HG02610 (cell line): ENCODE measurements at regions not wholly inside any gene's neighbourhood (a gene's known extent, or its start where the extent isn't known, plus 50 kb on each side); places are given as distances from the start of the nearest gene placed in this dataset.

Experiments used
- ATAC-seq: cut with Tn5 transposase; IDR thresholded peaks from one replicate; pipeline ENCODE4 v1.9.1; 2021; ENCODE audit warnings: mild to moderate bottlenecking, moderate library complexity; ENCODE audit not compliant: unreplicated experiment

- no peak for ATAC-seq
Observed at GRCh38 chr6:4308364-4308763, 173.0 kb upstream of the ECI2 start.

GRCh38 chr6:4304927-4305455 is 169.6 kb upstream of the ECI2 start:
- ATAC-seq: no peak

GRCh38 chr6:4303638-4304037 is 168.3 kb upstream of the ECI2 start:
- no peak for ATAC-seq

- no peak for ATAC-seq
Observed at GRCh38 chr6:4302524-4302923, 167.1 kb upstream of the ECI2 start.

DNA sequence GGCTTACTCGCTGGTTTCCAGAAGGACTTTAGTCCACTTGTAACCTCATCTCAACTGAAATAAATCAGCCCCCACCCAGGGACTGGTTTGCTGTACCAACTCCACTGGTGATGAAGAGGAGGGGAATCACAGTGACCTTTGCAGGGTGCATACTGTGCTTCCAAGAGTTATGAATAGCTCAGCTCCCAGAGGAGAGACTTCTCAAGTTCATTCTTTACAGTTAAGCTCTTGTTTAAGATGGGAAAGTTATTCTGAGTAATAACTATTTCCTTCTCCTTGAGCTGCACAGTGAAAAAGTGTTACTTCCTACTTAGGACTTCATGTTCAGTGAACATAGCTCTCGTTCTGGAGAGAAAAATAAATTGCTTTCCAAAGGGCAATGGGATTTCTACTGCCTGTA is 166.5 kb upstream of the ECI2 start:
- no peak for ATAC-seq

- no peak for ATAC-seq
Observed at GRCh38 chr6:4300917-4301316, 165.5 kb upstream of the ECI2 start.

DNA sequence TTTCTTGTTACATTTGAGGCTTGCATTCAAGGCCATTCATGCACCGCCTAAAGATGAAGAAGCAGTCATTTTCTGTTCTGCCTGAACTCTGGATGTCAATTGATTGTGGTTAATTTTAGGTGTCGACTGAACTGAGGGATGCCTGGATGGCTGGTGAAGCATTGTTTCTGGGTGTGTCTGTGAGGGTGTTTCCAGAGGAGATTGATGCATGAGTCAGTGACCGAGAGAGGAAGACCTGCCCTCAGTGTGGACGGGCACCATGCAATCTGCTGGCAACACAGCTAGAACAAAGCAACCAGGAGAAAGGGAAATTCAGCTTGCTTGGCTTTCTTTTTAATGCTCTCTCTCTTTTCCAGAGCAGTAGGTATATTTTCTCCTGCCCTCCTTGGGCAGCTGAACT is 164.1 kb upstream of the ECI2 start:
- no peak for ATAC-seq

DNA sequence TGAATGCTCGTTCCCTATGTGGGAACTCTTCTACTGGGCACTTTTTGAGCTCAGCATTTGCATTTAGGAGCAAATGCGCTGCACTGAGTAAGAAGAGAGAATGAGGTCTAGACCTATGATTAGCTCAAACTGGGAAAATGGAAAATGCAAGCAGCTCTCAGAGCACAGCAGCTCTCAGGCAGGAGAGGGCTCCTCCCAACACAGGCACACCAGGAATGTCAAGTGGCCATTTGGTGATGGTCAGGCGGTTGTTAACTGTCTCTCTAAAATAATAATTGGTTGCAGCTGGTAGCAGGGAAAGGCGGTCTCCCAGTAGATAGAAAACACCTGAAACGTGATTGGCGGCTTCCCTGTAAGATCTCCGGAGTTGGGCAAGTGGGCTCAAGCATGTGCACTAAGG is 162.0 kb upstream of the ECI2 start:
- ATAC-seq: no peak

- ATAC-seq: no peak
Observed at GRCh38 chr6:4296552-4296951, 161.2 kb upstream of the ECI2 start.

- ATAC-seq: no peak
Observed at GRCh38 chr6:4295783-4296155, 160.4 kb upstream of the ECI2 start.

DNA sequence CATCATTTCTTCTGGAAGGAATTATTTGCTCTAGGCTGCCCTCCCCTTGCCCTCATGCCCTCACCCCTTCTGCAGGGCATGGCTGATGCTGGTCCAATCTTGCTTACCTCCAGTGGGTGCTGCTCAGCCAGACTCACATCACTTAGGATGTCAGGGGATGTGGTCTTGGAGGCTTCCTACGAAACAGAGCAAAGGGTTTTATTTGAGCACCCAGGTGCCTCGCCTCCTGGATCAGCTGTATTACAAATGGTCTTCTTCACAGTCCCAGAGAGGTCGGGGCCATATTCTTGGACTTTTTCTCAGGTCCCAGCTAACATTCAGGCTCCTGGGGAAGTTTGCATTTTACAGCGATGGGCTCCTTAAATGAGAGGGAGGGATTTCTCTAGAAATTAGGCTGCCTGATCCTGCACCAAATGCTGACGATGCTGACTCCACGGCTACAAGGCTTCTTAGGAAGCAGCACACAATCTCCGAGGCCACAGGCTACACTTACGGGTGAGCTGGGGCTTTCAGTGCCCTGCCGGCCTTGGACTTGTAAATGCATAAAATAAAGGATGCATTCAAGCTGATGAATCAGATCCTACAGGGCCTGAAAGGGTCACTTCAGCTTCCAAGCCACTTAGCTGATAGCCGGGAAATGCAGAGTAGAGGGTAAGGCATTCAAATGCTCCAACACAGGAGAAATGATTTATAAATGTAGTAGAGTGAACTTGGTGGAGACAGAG is 159.8 kb upstream of the ECI2 start:
- no peak for ATAC-seq

DNA sequence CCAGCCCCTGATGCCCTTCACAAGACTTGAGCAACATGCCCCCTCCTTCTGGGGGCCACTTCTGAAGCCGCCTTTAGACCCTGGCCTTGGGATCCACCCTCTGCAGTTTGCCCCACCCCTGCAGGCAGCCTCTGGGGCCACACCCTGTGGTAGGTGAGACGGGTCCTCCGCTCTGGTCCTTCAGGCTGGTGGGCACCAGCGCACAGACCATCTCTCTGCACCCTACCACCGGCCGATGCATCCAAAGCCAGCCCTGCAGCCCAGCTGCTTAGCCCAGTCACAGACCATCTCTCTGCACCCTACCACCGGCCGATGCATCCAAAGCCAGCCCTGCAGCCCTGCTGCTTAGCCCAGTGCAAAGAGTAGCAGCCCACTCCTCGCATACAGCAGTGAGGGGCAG is 159.3 kb upstream of the ECI2 start:
- ATAC-seq: no peak

- no peak for ATAC-seq
Observed at GRCh38 chr6:4291453-4292403, 156.4 kb upstream of the ECI2 start.

DNA sequence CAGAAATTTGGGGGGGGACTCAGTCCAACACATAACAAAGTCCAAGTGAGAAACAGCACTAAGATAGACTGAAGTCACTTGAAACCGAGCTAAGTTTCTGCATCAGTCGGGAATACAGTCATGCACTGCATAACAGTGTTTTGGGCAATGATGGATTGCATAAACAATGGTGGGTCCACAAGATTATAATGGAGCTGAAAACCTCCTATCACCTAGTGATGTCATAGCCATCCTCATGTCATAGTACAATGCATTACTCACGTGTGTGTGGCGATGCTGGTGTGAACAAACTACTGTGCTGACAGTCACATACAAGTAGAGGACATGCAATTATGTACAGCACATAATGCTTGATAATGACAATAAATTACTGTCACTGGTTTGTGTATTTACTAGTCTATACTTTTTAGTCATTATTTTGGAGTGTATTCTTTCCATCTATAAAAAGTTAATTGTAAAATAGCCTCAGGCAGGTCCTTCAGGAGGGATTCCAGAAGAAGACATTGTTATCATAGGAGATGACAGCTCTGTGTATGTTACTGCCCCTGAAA is 154.5 kb upstream of the ECI2 start:
- ATAC-seq: no peak

DNA sequence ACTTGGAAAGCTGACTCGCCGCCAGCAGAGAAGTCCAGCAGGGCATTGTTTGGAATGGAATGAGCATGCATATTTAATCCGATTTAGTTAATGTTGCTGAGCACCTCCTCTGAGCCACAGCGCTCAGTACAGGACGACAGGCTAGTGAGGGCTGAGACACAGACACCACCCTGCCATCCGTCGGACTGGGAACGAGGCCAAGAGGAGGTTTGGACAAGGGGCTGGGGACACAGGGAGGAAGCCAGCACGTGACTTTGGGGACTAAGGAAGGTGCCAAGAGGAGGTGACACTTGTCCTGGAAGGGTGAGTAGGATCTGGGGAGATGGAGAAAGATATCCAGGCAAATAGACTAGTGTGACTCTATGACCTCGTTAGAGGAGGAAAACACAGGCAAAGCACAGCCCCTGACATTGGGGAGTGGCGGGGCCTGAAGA is 152.5 kb upstream of the ECI2 start:
- ATAC-seq: no peak

- no peak for ATAC-seq
Observed at GRCh38 chr6:4287372-4287771, 152.0 kb upstream of the ECI2 start.

DNA sequence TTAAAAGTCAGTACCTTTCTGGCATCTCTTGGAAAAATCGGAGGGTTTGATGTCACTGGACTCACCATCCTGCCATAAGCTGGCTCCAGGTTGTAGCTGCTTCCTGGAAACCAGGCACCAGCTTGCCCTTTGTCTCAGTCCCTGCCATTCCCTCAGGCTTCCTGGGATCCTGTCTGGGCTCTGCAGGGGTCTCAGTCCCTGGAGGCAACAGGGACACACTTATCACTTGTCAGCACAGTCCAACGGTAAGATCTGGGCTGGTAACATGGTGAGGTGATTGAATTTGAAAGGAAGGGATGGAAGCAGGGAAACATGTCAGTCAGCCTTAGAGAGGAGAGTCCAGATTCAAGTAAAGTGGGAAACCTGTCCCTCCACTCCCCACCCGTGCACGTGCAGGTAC is 147.6 kb upstream of the ECI2 start:
- ATAC-seq: no peak

GRCh38 chr6:4281341-4282293 is 146.2 kb upstream of the ECI2 start:
- ATAC-seq: peak; percentile 87

GRCh38 chr6:4280707-4281106 is 145.3 kb upstream of the ECI2 start:
- ATAC-seq: no peak

DNA sequence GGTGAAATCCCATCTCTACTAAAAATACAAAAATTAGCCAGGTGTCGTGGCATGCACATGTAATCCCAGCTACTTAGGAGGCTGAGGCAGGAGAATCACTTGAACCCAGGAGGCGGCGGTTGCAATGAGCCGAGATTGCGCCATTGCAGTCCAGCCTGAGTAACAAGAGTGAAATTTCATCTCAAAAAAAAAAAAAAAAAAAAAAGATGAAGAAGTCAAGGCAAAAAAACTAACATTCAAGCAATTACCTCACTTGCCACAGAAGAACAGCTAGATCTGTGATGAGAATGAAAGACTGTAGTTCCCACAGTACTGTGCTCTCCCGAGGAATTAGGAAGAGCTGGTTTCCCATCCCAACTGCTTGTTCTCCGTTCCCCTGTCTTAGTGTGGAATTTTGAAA is 144.7 kb upstream of the ECI2 start:
- ATAC-seq: no peak
